Effector memory CD4-positive, alpha-beta T cell (primary cell): ENCODE measurements at regions not wholly inside any gene's neighbourhood (a gene's known extent, or its start where the extent isn't known, plus 50 kb on each side); places are given as distances from the start of the nearest gene placed in this dataset.
"Not testable (repeated sequence)": the region's sequence is repeated elsewhere in the genome, so short reads cannot be mapped to it uniquely, and the experiment has no call there.

Experiments
- DNase-seq, 3 donors: peaks; one replicate each; pipeline ENCODE4 v3.0.0-alpha.2; 2020
- H3K27ac ChIP-seq: 2 replicates; pipeline ENCODE4 v1.7.0; 2013; ENCODE audit warnings: mild to moderate bottlenecking, low read length, moderate library complexity; ENCODE audit not compliant: insufficient read depth, poor library complexity, severe bottlenecking
- H3K27me3 ChIP-seq: replicated peaks from 2 replicates; pipeline ENCODE4 v1.7.0; 2013; ENCODE audit warnings: mild to moderate bottlenecking, low read length; ENCODE audit not compliant: insufficient read depth, control insufficient read depth, poor library complexity, severe bottlenecking
- H3K36me3 ChIP-seq: 2 replicates; pipeline ENCODE4 v1.7.0; 2013; ENCODE audit warnings: mild to moderate bottlenecking, low read length, moderate library complexity; ENCODE audit not compliant: control insufficient read depth, insufficient read depth
- H3K4me1 ChIP-seq: 2 replicates; pipeline ENCODE4 v1.7.0; 2013; ENCODE audit warnings: low read length, mild to moderate bottlenecking; ENCODE audit not compliant: control insufficient read depth, insufficient read depth, poor library complexity, severe bottlenecking
- H3K4me3 ChIP-seq: 2 replicates; pipeline ENCODE4 v1.7.0; 2013; ENCODE audit warnings: low read length, low read depth, mild to moderate bottlenecking; ENCODE audit not compliant: insufficient read depth, poor library complexity, severe bottlenecking
- H3K9me3 ChIP-seq: 2 replicates; pipeline ENCODE4 v1.7.0; 2013; ENCODE audit warnings: mild to moderate bottlenecking, low read length, moderate library complexity; ENCODE audit not compliant: control insufficient read depth

DNA sequence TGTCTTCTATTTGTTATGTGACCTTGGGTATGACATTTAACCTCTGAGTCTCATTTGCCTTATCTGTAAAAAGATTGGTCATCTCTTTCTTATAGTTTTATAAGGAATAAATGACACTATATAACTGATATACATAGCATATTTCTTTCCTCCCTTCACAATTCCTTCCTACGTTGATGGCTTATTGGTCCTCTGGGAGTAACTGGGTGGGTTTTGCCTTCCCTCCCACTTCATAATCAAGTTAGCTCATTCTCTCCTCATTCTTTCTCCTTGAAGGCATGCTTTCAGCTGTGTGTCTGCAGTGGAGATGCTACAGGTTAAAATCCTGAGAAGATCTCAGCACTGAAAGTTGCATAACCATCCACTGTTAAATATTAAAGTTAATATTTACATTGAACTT is 382.4 kb downstream of the TMEM38B start:
- no peaks in the 10 kb centered on the region for H3K36me3 ChIP-seq
- no peaks in the 10 kb centered on the region for H3K4me1 ChIP-seq
- no peaks in the 10 kb centered on the region for H3K27me3 ChIP-seq
- H3K9me3 ChIP-seq: no peaks in the 10 kb centered on the region
- H3K4me3 ChIP-seq: no peak overlapping the region
- no peak overlapping the region for H3K27ac ChIP-seq
- DNase-seq: no peak

DNA sequence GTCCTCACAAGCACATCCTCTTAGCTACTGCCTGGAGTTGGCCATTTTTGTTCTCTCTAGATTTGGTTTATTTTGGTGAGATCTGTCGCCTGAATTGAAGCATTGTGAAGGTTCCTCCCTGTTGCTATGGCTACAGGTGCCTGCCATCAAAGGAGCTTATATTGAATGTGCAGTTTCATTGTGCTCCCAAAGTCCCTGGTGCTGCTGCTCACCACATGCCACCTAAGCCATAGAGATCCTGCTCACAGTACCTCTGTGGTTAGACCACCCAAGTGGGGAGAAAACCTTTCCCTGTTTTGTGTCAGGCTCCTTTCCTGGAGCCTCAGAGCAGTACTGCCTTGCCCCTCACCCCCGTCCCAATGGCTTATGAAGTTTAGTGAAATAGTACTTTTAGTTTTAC is 383.4 kb downstream of the TMEM38B start:
- no peak overlapping the region for H3K27ac ChIP-seq
- no peaks in the 10 kb centered on the region for H3K27me3 ChIP-seq
- H3K36me3 ChIP-seq: no peaks in the 10 kb centered on the region
- DNase-seq: no peak
- no peaks in the 10 kb centered on the region for H3K4me1 ChIP-seq
- no peaks in the 10 kb centered on the region for H3K9me3 ChIP-seq
- no peak overlapping the region for H3K4me3 ChIP-seq

DNA sequence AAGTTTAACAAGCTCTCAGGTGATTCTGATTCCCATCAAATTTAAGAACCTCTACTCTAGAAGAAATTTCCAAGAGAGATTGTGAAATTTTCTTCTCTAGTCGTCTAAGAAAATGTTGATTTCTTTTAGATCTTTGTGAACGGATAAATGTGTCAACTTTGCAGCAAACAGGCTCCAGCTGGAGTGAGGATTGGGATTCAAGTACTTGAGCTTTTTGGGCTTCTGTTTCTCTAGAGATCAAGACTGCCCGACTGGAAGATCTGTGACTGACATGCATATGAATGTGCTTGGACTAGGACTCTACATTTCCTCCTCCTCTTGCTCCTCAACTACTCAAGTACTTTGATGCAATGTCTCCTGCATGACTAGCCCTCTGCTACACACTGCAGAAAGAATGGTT is 388.3 kb downstream of the TMEM38B start:
- Histone ChIP-seq H3K36me3 (no peaks in the 10 kb centered on the region), H3K27ac (no peak overlapping the region), H3K9me3 (no peaks in the 10 kb centered on the region), H3K4me1 (no peaks in the 10 kb centered on the region), H3K27me3 (no peaks in the 10 kb centered on the region), H3K4me3 (no peak overlapping the region)
- no peak for DNase-seq

DNA sequence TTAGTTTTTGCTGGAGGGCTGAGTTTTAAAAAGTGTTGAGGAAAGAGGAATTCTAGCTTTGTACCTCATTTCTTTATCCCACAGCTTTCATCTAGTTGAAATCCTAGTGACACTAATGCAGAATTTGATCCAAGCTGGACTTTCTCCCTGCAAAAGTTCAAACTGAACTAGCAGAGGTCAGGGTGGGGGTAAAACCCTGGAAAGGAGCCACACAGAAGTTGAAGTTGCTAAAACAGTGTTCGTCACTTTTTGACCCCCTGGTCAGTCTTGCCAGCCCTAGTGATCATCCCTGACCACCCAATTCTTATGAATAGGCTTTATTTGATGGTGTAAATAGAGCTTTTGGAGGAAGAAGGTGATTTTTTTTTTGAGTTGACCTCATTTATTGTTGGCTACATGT is 390.4 kb downstream of the TMEM38B start:
- no peak for DNase-seq
- no peaks in the 10 kb centered on the region for H3K36me3 ChIP-seq
- H3K9me3 ChIP-seq: no peaks in the 10 kb centered on the region
- no peak overlapping the region for H3K4me3 ChIP-seq
- no peak overlapping the region for H3K27ac ChIP-seq
- no peaks in the 10 kb centered on the region for H3K4me1 ChIP-seq
- H3K27me3 ChIP-seq: no peaks in the 10 kb centered on the region

DNA sequence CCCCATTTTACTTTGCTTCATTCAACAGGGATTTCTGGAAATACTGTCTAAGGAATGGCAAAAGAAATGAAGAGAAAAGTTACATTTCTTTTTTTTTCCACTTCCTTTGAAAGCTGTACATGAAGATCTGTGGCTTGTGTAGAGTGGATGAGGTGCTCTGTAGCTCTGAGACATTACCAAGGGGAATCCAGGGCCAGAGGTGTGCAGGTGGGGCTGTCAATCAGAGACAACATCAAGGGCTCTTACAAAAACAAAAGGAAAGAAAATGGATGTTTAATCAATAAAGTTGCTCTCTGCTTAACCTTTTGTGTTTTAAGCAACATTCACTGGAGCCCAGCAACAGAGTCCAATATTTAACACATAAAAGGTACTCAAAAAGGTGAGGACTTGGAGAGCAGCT is 391.1 kb downstream of the TMEM38B start:
- Histone ChIP-seq H3K27me3 (no peaks in the 10 kb centered on the region), H3K9me3 (no peaks in the 10 kb centered on the region), H3K27ac (no peak overlapping the region), H3K4me3 (no peak overlapping the region), H3K36me3 (no peaks in the 10 kb centered on the region), H3K4me1 (no peaks in the 10 kb centered on the region)
- DNase-seq: no peak

DNA sequence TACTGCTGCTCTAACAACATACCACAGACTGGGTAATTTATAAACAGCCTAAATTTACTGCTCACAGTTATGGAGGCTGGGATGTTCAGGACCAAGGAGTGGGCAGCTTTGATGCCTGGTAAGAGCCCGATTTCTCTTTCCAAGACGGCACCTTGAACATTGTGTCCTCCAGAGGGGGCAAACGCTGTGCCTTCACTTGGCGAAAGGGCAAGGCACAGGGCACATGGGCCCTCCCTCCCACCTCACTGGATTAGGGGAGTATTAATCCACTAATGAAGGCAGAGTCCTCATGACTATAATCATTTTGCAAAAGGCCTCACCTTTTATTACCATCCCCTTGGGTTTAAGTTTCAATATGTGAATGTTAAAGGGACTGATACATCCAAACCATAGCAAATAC is 397.7 kb downstream of the TMEM38B start:
- Histone ChIP-seq H3K27me3 (no peaks in the 10 kb centered on the region), H3K27ac (no peak overlapping the region), H3K4me1 (no peaks in the 10 kb centered on the region), H3K4me3 (no peak overlapping the region), H3K36me3 (no peaks in the 10 kb centered on the region), H3K9me3 (peaks cover 3% of the 10 kb centered on the region)
- DNase-seq: no peak

DNA sequence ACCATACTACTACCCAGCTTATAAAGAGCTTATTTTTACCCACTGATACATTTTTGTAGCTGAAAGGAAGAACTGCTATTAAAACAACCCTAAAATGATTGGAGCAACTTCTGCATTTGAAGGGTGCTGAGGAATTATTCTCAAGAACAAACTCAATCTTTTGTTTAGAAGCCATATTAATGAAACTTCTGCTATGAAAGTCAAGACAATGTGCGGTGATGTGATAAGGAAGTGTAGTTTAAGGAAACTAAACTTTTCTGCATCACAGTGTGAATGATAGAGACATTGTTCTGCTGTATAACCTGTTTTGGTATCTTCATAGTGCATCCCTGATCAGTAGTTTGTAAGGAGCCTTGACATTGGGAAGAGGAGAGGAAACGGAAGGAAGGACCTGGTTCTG is 408.5 kb downstream of the TMEM38B start:
- Histone ChIP-seq H3K36me3 (no peaks in the 10 kb centered on the region), H3K4me3 (no peak overlapping the region), H3K4me1 (no peaks in the 10 kb centered on the region), H3K27ac (no peak overlapping the region), H3K9me3 (no peaks in the 10 kb centered on the region), H3K27me3 (no peaks in the 10 kb centered on the region)
- no peak for DNase-seq

DNA sequence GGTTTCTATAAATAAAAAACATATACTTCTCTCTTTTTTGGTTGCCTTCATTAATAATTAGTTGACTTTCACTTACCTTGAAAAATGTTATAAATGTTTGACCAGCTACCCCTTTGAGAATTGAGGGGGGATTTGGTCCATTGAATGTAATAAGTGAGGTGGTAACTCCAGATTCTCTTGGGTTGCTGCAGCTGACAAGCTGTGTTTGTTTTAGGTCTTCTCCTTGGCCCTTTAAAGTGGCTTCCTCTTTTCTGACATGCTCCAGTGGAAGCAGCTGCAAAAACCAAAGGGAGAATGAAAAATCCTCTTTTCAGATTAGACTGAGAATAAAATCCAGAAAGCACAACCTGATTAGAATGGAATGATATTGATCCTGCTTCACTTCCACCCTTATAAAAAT is 410.5 kb downstream of the TMEM38B start:
- no peaks in the 10 kb centered on the region for H3K9me3 ChIP-seq
- no peak overlapping the region for H3K27ac ChIP-seq
- no peaks in the 10 kb centered on the region for H3K27me3 ChIP-seq
- H3K4me1 ChIP-seq: no peaks in the 10 kb centered on the region
- no peak overlapping the region for H3K4me3 ChIP-seq
- no peaks in the 10 kb centered on the region for H3K36me3 ChIP-seq
- DNase-seq: no peak

DNA sequence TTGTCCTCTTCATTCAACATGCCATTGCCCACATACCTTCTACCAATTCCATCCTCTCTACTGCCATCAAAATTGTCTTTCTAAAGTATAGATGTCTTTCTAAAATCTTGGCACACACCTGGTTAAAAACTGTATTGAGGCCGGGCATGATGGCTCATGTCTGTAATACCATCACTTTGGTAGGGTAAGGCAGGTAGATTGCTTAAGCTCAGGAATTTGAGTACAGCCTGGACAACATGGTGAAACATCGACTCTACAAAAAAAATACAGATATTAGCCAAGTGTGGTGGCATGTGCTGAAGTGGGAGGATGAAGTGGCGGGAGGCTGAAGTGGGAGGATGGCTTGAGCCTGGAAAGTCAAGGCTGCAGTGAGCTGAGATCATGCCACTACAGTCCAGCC is 412.1 kb downstream of the TMEM38B start:
- DNase-seq: no peak
- Histone ChIP-seq H3K27ac (no peak overlapping the region), H3K27me3 (no peaks in the 10 kb centered on the region), H3K4me1 (no peaks in the 10 kb centered on the region), H3K36me3 (no peaks in the 10 kb centered on the region), H3K4me3 (no peak overlapping the region), H3K9me3 (no peaks in the 10 kb centered on the region)

DNA sequence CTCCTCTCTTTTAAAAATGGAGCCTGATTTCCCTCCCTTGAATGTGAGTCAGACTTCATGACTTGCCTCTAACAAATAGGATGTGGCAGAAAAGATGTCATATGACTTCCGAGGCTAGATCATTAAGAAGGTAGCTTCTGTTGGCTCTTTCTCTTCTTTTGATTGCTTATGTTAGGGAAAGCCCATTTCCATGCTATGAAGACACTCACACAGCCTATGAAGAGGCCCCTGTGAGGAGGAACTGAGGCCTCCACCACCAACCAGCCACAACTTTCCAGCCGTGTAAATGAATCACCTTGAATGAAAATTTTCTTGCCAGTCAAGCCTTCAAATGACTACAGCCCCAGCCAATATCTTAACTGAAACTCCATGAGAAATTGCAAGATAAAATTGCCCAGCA is 413.4 kb downstream of the TMEM38B start:
- DNase-seq: no peak
- Histone ChIP-seq H3K27me3 (no peaks in the 10 kb centered on the region), H3K9me3 (no peaks in the 10 kb centered on the region), H3K27ac (no peak overlapping the region), H3K4me1 (no peaks in the 10 kb centered on the region), H3K36me3 (no peaks in the 10 kb centered on the region), H3K4me3 (no peak overlapping the region)

DNA sequence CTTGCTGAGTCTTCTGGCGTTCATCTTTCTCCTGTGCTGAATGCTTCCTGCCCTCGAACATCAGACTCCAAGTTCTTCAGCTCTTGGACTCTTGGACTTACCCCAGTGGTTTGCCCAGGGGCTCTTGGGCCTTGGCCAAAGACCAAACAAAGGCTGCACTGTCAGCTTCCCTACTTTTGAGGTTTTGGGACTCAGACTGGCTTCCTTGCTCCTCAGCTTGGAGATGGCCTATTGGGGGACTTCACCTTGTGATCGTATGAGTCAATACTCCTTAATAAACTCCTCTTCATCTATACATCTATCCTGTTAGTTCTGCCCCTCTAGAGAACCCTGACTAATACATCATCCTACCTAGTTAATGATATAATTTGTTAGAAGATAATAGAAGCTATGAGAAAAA is 415.4 kb downstream of the TMEM38B start:
- not testable (repeated sequence) for H3K4me3 ChIP-seq, H3K27ac ChIP-seq, H3K9me3 ChIP-seq, H3K4me1 ChIP-seq, H3K36me3 ChIP-seq, H3K27me3 ChIP-seq, DNase-seq
